ENCODE measurements at regions not wholly inside any gene's neighbourhood (a gene's known extent, or its start where the extent isn't known, plus 50 kb on each side); places are given as distances from the start of the nearest gene placed in this dataset.

DNA sequence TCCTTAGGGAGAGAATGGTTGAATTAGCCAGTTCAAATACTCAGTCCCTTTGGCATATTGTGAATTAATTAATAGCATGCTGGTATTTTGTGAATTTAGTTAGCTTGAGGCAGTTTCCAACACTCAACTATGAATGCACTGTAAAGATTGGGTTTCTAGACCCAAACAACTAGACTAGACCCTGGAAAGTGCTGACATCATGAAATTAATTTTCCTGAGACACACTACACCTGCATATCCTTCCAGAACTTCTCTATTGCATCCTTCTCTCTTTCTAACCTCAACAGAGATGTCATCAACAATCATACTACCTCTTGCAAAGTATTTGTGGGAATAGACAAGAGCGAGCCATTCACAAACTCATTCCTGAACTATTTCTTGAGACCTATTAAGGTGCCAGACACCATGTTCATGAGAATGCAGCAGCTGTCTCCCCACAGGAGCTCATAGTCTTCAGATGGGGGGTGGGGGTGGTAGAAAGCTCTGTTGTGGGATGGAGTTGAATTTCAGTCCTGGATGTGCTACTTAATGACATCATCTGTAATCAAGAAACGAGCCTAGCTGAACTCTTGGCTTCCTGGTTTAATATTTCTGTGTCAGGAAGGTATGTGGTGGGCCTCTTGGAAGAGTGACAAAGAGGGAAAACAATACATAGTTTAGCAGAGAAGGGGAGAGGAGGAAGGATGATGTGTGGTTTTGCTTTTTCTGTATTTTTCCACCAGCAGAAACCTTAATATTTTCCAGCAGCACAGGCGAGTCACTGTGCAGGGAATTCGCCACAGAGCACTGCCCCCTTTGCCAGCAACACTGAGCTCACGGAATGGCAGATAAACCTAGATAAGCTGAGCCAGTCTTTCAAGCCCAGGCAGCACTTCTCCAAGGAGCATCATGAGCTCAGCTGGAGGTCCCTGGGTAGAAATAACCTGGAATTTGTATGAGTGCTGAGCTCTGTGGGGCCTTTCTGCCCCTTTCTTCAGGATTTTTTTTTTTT lies 53.1 kb upstream of the CYSLTR2 start:
- Histone ChIP-seq H3K36me3 (ENCODE audit: control insufficient read depth, insufficient read depth, low read length) (no peaks in the 10 kb centered on the region), H3K27me3 (ENCODE audit: control insufficient read depth, insufficient read depth, low read length) (no peaks in the 10 kb centered on the region), H3K79me2 (ENCODE audit: control insufficient read depth, insufficient read depth, low read length) (no peaks in the 10 kb centered on the region), H2AFZ (ENCODE audit: low read length) (no peak overlapping the region), H3K4me2 (ENCODE audit: extremely low read depth, insufficient read depth, low read length) (no peak overlapping the region), H4K20me1 (ENCODE audit: control insufficient read depth, extremely low read depth, insufficient read depth, low read length) (no peaks in the 10 kb centered on the region), H3K4me3 (replicated peaks in 1 of 4; ENCODE audit: control extremely low read depth in 1 of 4, insufficient read depth in 1 of 4, low read depth in 3 of 4, low read length in 4 of 4) (no peak overlapping the region), H3K27ac (ENCODE audit: insufficient read depth, low read length) (no peak overlapping the region), H3K9me3 (ENCODE audit: control insufficient read depth, insufficient read depth, low read depth, low read length) (no peaks in the 10 kb centered on the region), H3K4me1 (ENCODE audit: control insufficient read depth, extremely low read depth, insufficient read depth, low read length) (no peaks in the 10 kb centered on the region), H3K9ac (ENCODE audit: insufficient read depth, low read length) (no peak overlapping the region)
- peak; percentile 61 to 97 for DNase-seq (ENCODE audit: low read depth in 2 of 2)
- no peak for TF ChIP-seq EZH2 (IDR thresholded peaks at IDR 0.05; ENCODE audit: low read length, missing control alignments)
- TF ChIP-seq, protein P1, sequence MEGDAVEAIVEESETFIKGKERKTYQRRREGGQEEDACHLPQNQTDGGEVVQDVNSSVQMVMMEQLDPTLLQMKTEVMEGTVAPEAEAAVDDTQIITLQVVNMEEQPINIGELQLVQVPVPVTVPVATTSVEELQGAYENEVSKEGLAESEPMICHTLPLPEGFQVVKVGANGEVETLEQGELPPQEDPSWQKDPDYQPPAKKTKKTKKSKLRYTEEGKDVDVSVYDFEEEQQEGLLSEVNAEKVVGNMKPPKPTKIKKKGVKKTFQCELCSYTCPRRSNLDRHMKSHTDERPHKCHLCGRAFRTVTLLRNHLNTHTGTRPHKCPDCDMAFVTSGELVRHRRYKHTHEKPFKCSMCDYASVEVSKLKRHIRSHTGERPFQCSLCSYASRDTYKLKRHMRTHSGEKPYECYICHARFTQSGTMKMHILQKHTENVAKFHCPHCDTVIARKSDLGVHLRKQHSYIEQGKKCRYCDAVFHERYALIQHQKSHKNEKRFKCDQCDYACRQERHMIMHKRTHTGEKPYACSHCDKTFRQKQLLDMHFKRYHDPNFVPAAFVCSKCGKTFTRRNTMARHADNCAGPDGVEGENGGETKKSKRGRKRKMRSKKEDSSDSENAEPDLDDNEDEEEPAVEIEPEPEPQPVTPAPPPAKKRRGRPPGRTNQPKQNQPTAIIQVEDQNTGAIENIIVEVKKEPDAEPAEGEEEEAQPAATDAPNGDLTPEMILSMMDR (conservative IDR thresholded peaks at IDR 0.05 in 1 of 2, IDR thresholded peaks at IDR 0.05 in 1 of 2; ENCODE audit: low read depth in 1 of 2, low read length in 2 of 2): no peak

DNA sequence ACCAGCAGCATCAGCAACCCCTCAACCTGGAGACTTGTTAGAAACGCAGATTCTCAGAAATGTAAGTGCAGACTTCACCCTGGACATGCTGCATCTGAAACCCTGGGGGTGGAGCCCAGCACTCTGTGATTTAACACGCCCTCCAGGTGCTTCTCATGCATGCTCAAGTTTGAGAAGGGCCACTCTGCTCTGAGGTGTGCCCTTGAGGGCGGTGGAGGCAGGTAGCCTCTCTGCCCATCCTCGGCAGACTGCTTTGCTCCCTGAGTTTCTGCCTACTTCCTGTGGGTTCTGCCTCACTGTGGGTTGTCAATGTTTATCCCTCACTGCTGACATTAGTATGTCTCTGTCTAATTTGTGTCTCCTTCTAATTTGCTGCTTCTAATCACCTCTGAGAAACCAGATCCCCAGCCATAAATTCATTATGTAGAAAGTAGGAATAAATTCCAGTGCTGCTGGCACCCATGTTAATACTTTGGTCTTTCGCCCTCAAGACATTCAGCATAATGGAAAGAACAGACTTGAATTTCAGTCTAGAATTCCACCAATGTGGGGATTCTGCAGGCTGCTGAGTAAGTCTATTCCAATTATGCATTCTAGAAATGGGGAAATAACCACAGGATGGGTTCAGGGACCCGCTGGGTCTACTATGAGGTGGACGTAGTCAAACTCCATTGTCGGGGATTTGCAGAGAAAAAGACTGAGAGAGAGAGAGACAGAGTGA lies 51.3 kb upstream of the CYSLTR2 start:
- Histone ChIP-seq H3K36me3 (ENCODE audit: control insufficient read depth, insufficient read depth, low read length) (no peaks in the 10 kb centered on the region), H3K4me3 (replicated peaks in 1 of 4; ENCODE audit: control extremely low read depth in 1 of 4, insufficient read depth in 1 of 4, low read depth in 3 of 4, low read length in 4 of 4) (no peak overlapping the region), H3K27me3 (ENCODE audit: control insufficient read depth, insufficient read depth, low read length) (no peaks in the 10 kb centered on the region), H3K9me3 (ENCODE audit: control insufficient read depth, insufficient read depth, low read depth, low read length) (no peaks in the 10 kb centered on the region), H3K4me2 (ENCODE audit: extremely low read depth, insufficient read depth, low read length) (no peak overlapping the region), H3K9ac (ENCODE audit: insufficient read depth, low read length) (no peak overlapping the region), H4K20me1 (ENCODE audit: control insufficient read depth, extremely low read depth, insufficient read depth, low read length) (no peaks in the 10 kb centered on the region), H3K4me1 (ENCODE audit: control insufficient read depth, extremely low read depth, insufficient read depth, low read length) (no peaks in the 10 kb centered on the region), H3K27ac (ENCODE audit: insufficient read depth, low read length) (no peak overlapping the region), H2AFZ (ENCODE audit: low read length) (no peak overlapping the region), H3K79me2 (ENCODE audit: control insufficient read depth, insufficient read depth, low read length) (no peaks in the 10 kb centered on the region)
- TF ChIP-seq, protein P1 (conservative IDR thresholded peaks at IDR 0.05 in 1 of 2, IDR thresholded peaks at IDR 0.05 in 1 of 2; ENCODE audit: low read depth in 1 of 2, low read length in 2 of 2): no peak
- no peak for TF ChIP-seq EZH2 (IDR thresholded peaks at IDR 0.05; ENCODE audit: low read length, missing control alignments)
- DNase-seq (ENCODE audit: low read depth in 2 of 2): no peak

DNA sequence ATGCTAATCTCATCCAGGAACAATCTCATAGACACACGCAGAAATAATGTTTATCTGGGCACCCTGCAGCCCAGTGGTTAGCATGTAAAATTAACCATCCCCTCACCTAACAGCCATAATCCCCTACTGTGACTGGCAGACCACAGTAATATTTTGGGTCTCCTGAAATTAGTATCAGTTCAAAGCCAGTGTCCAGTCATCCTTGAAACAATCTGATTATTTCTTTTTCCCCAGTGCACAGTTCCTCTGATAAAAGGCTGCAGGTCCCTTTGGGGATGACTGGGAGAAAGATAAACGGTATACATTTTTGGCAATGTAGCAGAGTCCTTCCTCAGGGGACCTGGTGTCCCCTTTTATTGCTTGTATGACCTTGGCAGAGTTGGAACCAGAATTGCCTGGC lies 50.4 kb upstream of the CYSLTR2 start:
- Histone ChIP-seq H3K4me3 (replicated peaks in 1 of 4; ENCODE audit: control extremely low read depth in 1 of 4, insufficient read depth in 1 of 4, low read depth in 3 of 4, low read length in 4 of 4) (no peak overlapping the region), H3K27ac (ENCODE audit: insufficient read depth, low read length) (no peak overlapping the region), H3K79me2 (ENCODE audit: control insufficient read depth, insufficient read depth, low read length) (no peaks in the 10 kb centered on the region), H3K9me3 (ENCODE audit: control insufficient read depth, insufficient read depth, low read depth, low read length) (no peaks in the 10 kb centered on the region), H2AFZ (ENCODE audit: low read length) (no peak overlapping the region), H3K36me3 (ENCODE audit: control insufficient read depth, insufficient read depth, low read length) (no peaks in the 10 kb centered on the region), H3K4me1 (ENCODE audit: control insufficient read depth, extremely low read depth, insufficient read depth, low read length) (no peaks in the 10 kb centered on the region), H3K27me3 (ENCODE audit: control insufficient read depth, insufficient read depth, low read length) (no peaks in the 10 kb centered on the region), H3K9ac (ENCODE audit: insufficient read depth, low read length) (no peak overlapping the region), H3K4me2 (ENCODE audit: extremely low read depth, insufficient read depth, low read length) (no peak overlapping the region), H4K20me1 (ENCODE audit: control insufficient read depth, extremely low read depth, insufficient read depth, low read length) (no peaks in the 10 kb centered on the region)
- DNase-seq (ENCODE audit: low read depth in 2 of 2): no peak
- TF ChIP-seq, protein P1 (conservative IDR thresholded peaks at IDR 0.05 in 1 of 2, IDR thresholded peaks at IDR 0.05 in 1 of 2; ENCODE audit: low read depth in 1 of 2, low read length in 2 of 2): no peak
- no peak for TF ChIP-seq EZH2 (IDR thresholded peaks at IDR 0.05; ENCODE audit: low read length, missing control alignments)

All from fibroblast of lung (primary cell).